Calu3 (cell line): ENCODE measurements at regions not wholly inside any gene's neighbourhood (a gene's known extent, or its start where the extent isn't known, plus 50 kb on each side); places are given as distances from the start of the nearest gene placed in this dataset.

ENCODE experiments used
- BruUV-seq: library from RNA; stranded (reverse); fragments of 400-500 nt; replicated peaks from 2 replicates; lab custom pipeline; 2021; lab: Mats Ljungman, UMichigan
- CTCF ChIA-PET: fragments of 300-600 bp; sonication (Branson Sonifier 250); formaldehyde crosslinking; loops from one replicate; lab custom pipeline; 2022; ENCODE audit warnings: antibody characterized with exemption; lab: Charles Lee
- DNase-seq: peaks from one replicate; pipeline ENCODE4 v3.0.0; 2022
- H3K27ac Mint-ChIP-seq: one replicate; pipeline ENCODE4 v1.8.0; 2022; ENCODE audit warnings: mixed read lengths; ENCODE audit not compliant: unreplicated experiment
- H3K27me3 Mint-ChIP-seq: one replicate; pipeline ENCODE4 v1.8.0; 2022; ENCODE audit warnings: mixed read lengths; ENCODE audit not compliant: unreplicated experiment
- H3K36me3 Mint-ChIP-seq: one replicate; pipeline ENCODE4 v1.8.0; 2022; ENCODE audit warnings: mild to moderate bottlenecking, moderate library complexity, mixed read lengths; ENCODE audit not compliant: insufficient read depth, unreplicated experiment
- H3K4me1 Mint-ChIP-seq: one replicate; pipeline ENCODE4 v1.8.0; 2022; ENCODE audit warnings: mild to moderate bottlenecking, low read depth, mixed read lengths; ENCODE audit not compliant: unreplicated experiment
- H3K4me3 Mint-ChIP-seq: one replicate; pipeline ENCODE4 v1.8.0; 2022; ENCODE audit warnings: mild to moderate bottlenecking, low read depth, moderate library complexity, mixed read lengths; ENCODE audit not compliant: unreplicated experiment
- H3K9me3 Mint-ChIP-seq: one replicate; pipeline ENCODE4 v1.8.0; 2022; ENCODE audit warnings: low read depth, mixed read lengths; ENCODE audit not compliant: unreplicated experiment
- intact Hi-C: fragments of 100-400 bp; cut with micrococcal nuclease; formaldehyde crosslinking; loops from one replicate; pipeline ENCODE4 v1.10.0; 2022; ENCODE audit not compliant: unreplicated experiment
- TF ChIP-seq, protein P1 (sequence below): fragments of 200-600 bp; IDR thresholded peaks from one replicate; pipeline ENCODE4 v1.8.0; 2022; ENCODE audit warnings: antibody characterized with exemption; ENCODE audit not compliant: unreplicated experiment

DNA sequence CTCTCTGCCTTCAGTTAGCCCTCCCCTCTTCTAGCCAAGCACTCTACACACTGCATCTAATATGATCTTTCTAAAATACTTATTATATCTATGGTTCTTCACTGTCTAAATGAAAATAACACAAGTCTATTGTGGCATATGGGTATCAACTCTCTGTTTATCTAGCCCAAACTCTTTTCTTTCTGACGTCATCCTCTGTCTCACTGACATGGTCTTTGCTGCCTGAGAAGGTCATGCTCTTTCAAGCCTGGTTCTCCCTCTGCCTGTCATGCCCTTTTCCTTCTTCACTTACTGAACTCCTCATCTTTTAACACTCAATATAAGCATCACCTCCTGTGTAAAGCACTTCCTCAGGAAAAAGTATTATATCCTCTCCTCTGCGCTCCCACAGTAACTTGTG is 672.2 kb upstream of the CT83 start:
- H3K36me3 Mint-ChIP-seq = no peaks in the 10 kb centered on the region
- TF ChIP-seq, protein P1, sequence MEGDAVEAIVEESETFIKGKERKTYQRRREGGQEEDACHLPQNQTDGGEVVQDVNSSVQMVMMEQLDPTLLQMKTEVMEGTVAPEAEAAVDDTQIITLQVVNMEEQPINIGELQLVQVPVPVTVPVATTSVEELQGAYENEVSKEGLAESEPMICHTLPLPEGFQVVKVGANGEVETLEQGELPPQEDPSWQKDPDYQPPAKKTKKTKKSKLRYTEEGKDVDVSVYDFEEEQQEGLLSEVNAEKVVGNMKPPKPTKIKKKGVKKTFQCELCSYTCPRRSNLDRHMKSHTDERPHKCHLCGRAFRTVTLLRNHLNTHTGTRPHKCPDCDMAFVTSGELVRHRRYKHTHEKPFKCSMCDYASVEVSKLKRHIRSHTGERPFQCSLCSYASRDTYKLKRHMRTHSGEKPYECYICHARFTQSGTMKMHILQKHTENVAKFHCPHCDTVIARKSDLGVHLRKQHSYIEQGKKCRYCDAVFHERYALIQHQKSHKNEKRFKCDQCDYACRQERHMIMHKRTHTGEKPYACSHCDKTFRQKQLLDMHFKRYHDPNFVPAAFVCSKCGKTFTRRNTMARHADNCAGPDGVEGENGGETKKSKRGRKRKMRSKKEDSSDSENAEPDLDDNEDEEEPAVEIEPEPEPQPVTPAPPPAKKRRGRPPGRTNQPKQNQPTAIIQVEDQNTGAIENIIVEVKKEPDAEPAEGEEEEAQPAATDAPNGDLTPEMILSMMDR = no peak
- BruUV-seq = no TSS peak
- H3K27ac Mint-ChIP-seq = no peak overlapping the region
- CTCF ChIA-PET = no interaction called here
- intact Hi-C loops = no loop called here
- no peak overlapping the region for H3K4me3 Mint-ChIP-seq
- H3K9me3 Mint-ChIP-seq = peaks cover 12% of the 10 kb centered on the region
- no peaks in the 10 kb centered on the region for H3K27me3 Mint-ChIP-seq
- DNase-seq = no peak
- no peaks in the 10 kb centered on the region for H3K4me1 Mint-ChIP-seq

DNA sequence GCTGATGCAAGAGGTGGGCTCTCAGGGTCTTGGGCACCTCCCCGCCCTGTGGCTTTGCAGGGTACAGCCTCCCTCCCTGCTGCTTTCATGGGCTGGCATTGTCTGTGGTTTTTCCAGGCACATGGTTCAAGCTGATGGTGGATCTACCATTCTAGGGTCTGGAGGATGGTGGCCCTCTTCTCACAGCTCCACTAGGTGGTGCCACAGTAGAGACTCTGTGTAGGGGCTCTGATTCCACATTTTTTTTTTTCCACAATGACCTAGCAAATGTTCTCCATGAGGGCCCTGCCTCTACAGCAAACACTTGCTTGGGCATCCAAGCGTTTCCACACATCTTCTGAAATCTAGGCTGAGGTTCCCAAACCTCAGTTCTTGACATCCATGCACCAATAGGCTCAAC is 657.9 kb upstream of the CT83 start:
- Mint-ChIP-seq H3K4me1 (no peaks in the 10 kb centered on the region), H3K9me3 (peaks cover 14% of the 10 kb centered on the region), H3K27ac (no peak overlapping the region), H3K4me3 (no peak overlapping the region), H3K36me3 (no peaks in the 10 kb centered on the region), H3K27me3 (no peaks in the 10 kb centered on the region)
- CTCF ChIA-PET = no interaction called here
- intact Hi-C loops = no loop called here
- no TSS peak for BruUV-seq
- DNase-seq = no peak
- TF ChIP-seq, protein P1 = no peak

DNA sequence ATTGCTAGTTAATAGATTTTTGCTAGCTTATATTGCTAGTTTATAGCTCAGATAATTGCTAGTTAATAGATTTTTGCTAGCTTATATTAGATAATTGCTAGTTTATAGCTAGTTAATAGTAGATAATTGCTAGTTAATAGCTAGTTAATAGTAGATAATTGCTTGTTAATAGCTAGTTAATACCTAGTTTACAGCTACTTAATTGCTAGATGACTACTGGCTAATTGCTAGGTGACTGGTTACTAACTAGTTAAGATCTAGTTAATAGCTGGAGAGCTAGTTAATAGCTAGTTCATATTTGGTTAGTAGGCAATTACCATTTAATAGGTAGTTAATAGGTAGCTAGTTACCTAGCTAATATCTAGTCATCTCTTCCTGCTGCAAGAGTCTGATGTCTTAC is 633.8 kb upstream of the CT83 start:
- DNase-seq = no peak
- Mint-ChIP-seq H3K9me3 (peaks cover 2% of the 10 kb centered on the region), H3K4me3 (no peak overlapping the region), H3K4me1 (no peaks in the 10 kb centered on the region), H3K27ac (no peak overlapping the region), H3K36me3 (no peaks in the 10 kb centered on the region), H3K27me3 (no peaks in the 10 kb centered on the region)
- intact Hi-C loops = no loop called here
- BruUV-seq = no TSS peak
- CTCF ChIA-PET = no interaction called here
- TF ChIP-seq, protein P1 = no peak

DNA sequence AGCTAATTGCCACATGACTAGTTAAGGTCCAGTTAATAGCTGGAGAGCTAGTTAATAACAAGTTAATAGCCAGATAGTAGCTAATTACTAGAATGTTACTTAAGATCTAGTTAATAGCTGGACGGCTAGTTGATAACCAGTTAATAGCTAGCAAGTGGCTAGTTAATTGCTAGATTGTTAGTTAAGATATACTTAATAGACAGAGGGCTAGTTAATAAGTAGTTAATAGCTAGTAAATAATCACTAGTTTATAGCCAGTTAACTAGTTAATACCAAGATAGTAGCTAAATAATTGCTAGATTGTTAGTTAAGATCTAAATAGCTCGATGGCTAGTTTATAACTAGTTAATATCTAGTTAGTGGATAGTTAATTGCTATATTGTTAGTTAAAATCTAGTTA is 632.6 kb upstream of the CT83 start:
- no peaks in the 10 kb centered on the region for H3K36me3 Mint-ChIP-seq
- H3K4me3 Mint-ChIP-seq = no peak overlapping the region
- TF ChIP-seq, protein P1 = no peak
- no peak for DNase-seq
- BruUV-seq = no TSS peak
- H3K27me3 Mint-ChIP-seq = no peaks in the 10 kb centered on the region
- no peaks in the 10 kb centered on the region for H3K4me1 Mint-ChIP-seq
- intact Hi-C loops = no loop called here
- CTCF ChIA-PET = no interaction called here
- peaks cover 2% of the 10 kb centered on the region for H3K9me3 Mint-ChIP-seq
- no peak overlapping the region for H3K27ac Mint-ChIP-seq
